HepG2 (cell line): ENCODE measurements at regions not wholly inside any gene's neighbourhood (a gene's known extent, or its start where the extent isn't known, plus 50 kb on each side); places are given as distances from the start of the nearest gene placed in this dataset.

Experiments
- ATAC-seq: fragments of 200-7000 bp; cut with Tn5 transposase; 3 replicates; pipeline ENCODE4 v1.9.1; 2020; ENCODE audit warnings: mild to moderate bottlenecking, moderate library complexity
- BruUV-seq: library from RNA; stranded (reverse); fragments of 400-500 nt; replicated peaks from 2 replicates; lab custom pipeline; 2021; lab: Mats Ljungman, UMichigan
- CTCF ChIA-PET: fragments of 300-600 bp; formaldehyde crosslinking; extraction: SDS; loops from one replicate; lab custom pipeline; 2021; ENCODE audit warnings: low total read pairs, inconsistent platforms, low intra/inter-chr PET ratio; lab: Yijun Ruan, JAX
- POLR2A ChIA-PET: fragments of 350-600 bp; sonication (Branson Sonifier 250); formaldehyde crosslinking; loops from one replicate; lab custom pipeline; 2020; ENCODE audit warnings: antibody characterized with exemption, inconsistent platforms; lab: Yijun Ruan, JAX
- DNase-seq: peaks from one replicate; pipeline ENCODE4 v3.0.0-alpha.2; 2015; ENCODE audit warnings: low spot score
- FAIRE-seq: peaks from 3 replicates; lab custom pipeline; 2011; peaks lifted over from hg19 to GRCh38; lab: Jason Lieb, UNC
- H2AFZ ChIP-seq: one replicate; pipeline ENCODE4 v1.6.1; 2011; ENCODE audit warnings: low read length, inconsistent platforms
- H3K27ac ChIP-seq: fragments of 300-600 bp; 3 replicates; pipeline ENCODE4 v1.8.0; 2011; ENCODE audit warnings: mixed run types, mild to moderate bottlenecking, mixed read lengths, low read length, inconsistent platforms; ENCODE audit not compliant: insufficient read depth; ENCODE audit errors: extremely low read length
- H3K27me3 ChIP-seq, 2 experiments: fragments of 200-600 bp in 1 of 2; 2 replicates in 1 of 2; 3 replicates in 1 of 2; pipeline versions ENCODE4 v1.6.0 to v1.8.0; 2011; ENCODE audit warnings: low read length in 2 of 2, mild to moderate bottlenecking in 2 of 2, moderate library complexity in 2 of 2, inconsistent platforms in 1 of 2; ENCODE audit not compliant: insufficient read depth in 2 of 2, control insufficient read depth in 1 of 2
- H3K36me3 ChIP-seq, 2 experiments: fragments of 200-600 bp in 1 of 2; replicated peaks in 1 of 2; 2 replicates in 1 of 2; 3 replicates in 1 of 2; pipeline versions ENCODE4 v1.5.1 to v1.8.0; 2011; ENCODE audit warnings: low read length in 2 of 2, inconsistent platforms in 1 of 2; ENCODE audit not compliant: insufficient read depth in 2 of 2, control insufficient read depth in 1 of 2
- H3K4me1 ChIP-seq: 2 replicates; pipeline ENCODE4 v1.5.1; 2012; ENCODE audit warnings: low read length, inconsistent platforms; ENCODE audit not compliant: insufficient read depth
- H3K4me2 ChIP-seq: 2 replicates; pipeline ENCODE4 v1.6.0; 2011; ENCODE audit warnings: low read depth, low read length, inconsistent platforms
- H3K4me3 ChIP-seq, 3 experiments: fragments of 200-600 bp in 1 of 3; sonication (generic), shearing (Covaris generic) in 1 of 3; replicated peaks in 1 of 3; 2 replicates each; pipeline ENCODE4 v1.5.1; 2011 to 2016; ENCODE audit warnings: low read length in 3 of 3, inconsistent platforms in 2 of 3, low read depth in 2 of 3, mild to moderate bottlenecking in 2 of 3, control low read depth in 1 of 3, mixed read lengths in 1 of 3; ENCODE audit not compliant: insufficient read depth in 1 of 3
- H3K79me2 ChIP-seq: one replicate; pipeline ENCODE4 v1.6.1; 2011; ENCODE audit warnings: low read length, inconsistent platforms; ENCODE audit not compliant: insufficient read depth
- H3K9ac ChIP-seq: 2 replicates; pipeline ENCODE4 v1.6.0; 2011; ENCODE audit warnings: mild to moderate bottlenecking, low read depth, low read length, inconsistent platforms; ENCODE audit not compliant: insufficient read depth
- H3K9me3 ChIP-seq: 2 replicates; pipeline ENCODE4 v1.5.1; 2012; ENCODE audit warnings: mild to moderate bottlenecking, low read length
- H4K20me1 ChIP-seq: 2 replicates; pipeline ENCODE4 v1.6.0; 2011; ENCODE audit warnings: inconsistent platforms, mild to moderate bottlenecking, low read length, moderate library complexity; ENCODE audit not compliant: insufficient read depth
- ATF4 ChIP-seq, 2 experiments: fragments of 450-650 bp in 1 of 2; sonication (generic) in 1 of 2; formaldehyde crosslinking; IDR thresholded peaks; 2 replicates each; pipeline versions ENCODE4 v1.5.0 to v1.8.0; 2020 to 2022; ENCODE audit warnings: mild to moderate bottlenecking in 1 of 2, missing genetic modification reagents in 1 of 2
- CENPT ChIP-seq: sonication (generic); formaldehyde crosslinking; IDR thresholded peaks from 2 replicates; pipeline ENCODE4 v1.8.0; 2022; ENCODE audit warnings: low read depth, mild to moderate bottlenecking, moderate library complexity, missing genetic modification reagents
- DMTF1 ChIP-seq: sonication (generic); formaldehyde crosslinking; IDR thresholded peaks from 2 replicates; pipeline ENCODE4 v1.4.0; 2020; ENCODE audit warnings: mild to moderate bottlenecking, missing genetic modification reagents
- DZIP1 ChIP-seq: sonication (generic); formaldehyde crosslinking; IDR thresholded peaks from 2 replicates; pipeline ENCODE4 v1.5.0; 2020; ENCODE audit warnings: mild to moderate bottlenecking, missing genetic modification reagents
- HOXA9 ChIP-seq: sonication (generic); formaldehyde crosslinking; IDR thresholded peaks from 2 replicates; pipeline ENCODE4 v1.8.1; 2022; ENCODE audit warnings: missing genetic modification reagents, mild to moderate bottlenecking, moderate library complexity, borderline replicate concordance
- MAF1 ChIP-seq: sonication (generic); formaldehyde crosslinking; IDR thresholded peaks from 2 replicates; pipeline ENCODE4 v1.5.0; 2020; ENCODE audit warnings: missing genetic modification reagents, borderline replicate concordance
- SP4 ChIP-seq: sonication (generic); formaldehyde crosslinking; IDR thresholded peaks from 2 replicates; pipeline ENCODE4 v1.8.1; 2023; ENCODE audit warnings: mild to moderate bottlenecking, missing genetic modification reagents
- ZNF646 ChIP-seq: sonication (generic); formaldehyde crosslinking; IDR thresholded peaks from 2 replicates; pipeline ENCODE4 v1.9.0; 2021; ENCODE audit warnings: mild to moderate bottlenecking, missing genetic modification reagents
- ZNF839 ChIP-seq: sonication (generic); formaldehyde crosslinking; IDR thresholded peaks from 2 replicates; pipeline ENCODE4 v1.4.0; 2020; ENCODE audit warnings: missing genetic modification reagents, mild to moderate bottlenecking, borderline replicate concordance
- WGBS: methylation state at CpG from one replicate; pipeline ENCODE4 v1.1.6; 2017; ENCODE audit warnings: low lambda C conversion rate; 5-methylcytosine and 5-hydroxymethylcytosine counted together
- in situ Hi-C: cut with HindIII; loops from 2 replicates; pipeline ENCODE4 v1.10.0; 2017; ENCODE audit warnings: low pct_unique_long_range_greater_than_20kb; ENCODE audit not compliant: extremely low pct_ligation_motif_present
- intact Hi-C: fragments of 100-400 bp; cut with micrococcal nuclease; formaldehyde crosslinking; loops from one replicate; pipeline ENCODE4 v1.10.0; 2022; ENCODE audit not compliant: unreplicated experiment

GRCh38 chr15:93826293-93826692, 405.1 kb upstream of the MCTP2 start:
- no peak for DNase-seq
- TF ChIP-seq DMTF1 = no peak
- no peak for TF ChIP-seq ZNF839 (CRISPR knock-in tag)
- no peak for TF ChIP-seq MAF1 (CRISPR knock-in tag)
- TF ChIP-seq ATF4 (CRISPR knock-in tag; IDR thresholded peaks at IDR 0.05) = no peak
- TF ChIP-seq HOXA9 (CRISPR knock-in tag) = no peak
- TF ChIP-seq ZNF646 = no peak
- TF ChIP-seq CENPT (CRISPR knock-in tag) = no peak
- no peak for TF ChIP-seq SP4 (CRISPR knock-in tag)
- TF ChIP-seq DZIP1 (CRISPR knock-in tag) = no peak
- TF ChIP-seq, all 625 proteins: peak for 0
- in situ Hi-C loops = no loop called here
- no peaks in the 10 kb centered on the region for H3K79me2 ChIP-seq
- no peaks in the 10 kb centered on the region for H3K4me1 ChIP-seq
- ATAC-seq = no peak
- H2AFZ ChIP-seq = no peak overlapping the region
- no peak overlapping the region for H3K9ac ChIP-seq
- H3K36me3 ChIP-seq = no peaks in the 10 kb centered on the region
- 0% methylated on average over 2 of the region's 3 CpGs for WGBS
- no TSS peak for BruUV-seq
- ChIA-PET CTCF (no interaction called here), POLR2A (no interaction called here)
- H3K27ac ChIP-seq = no peak overlapping the region
- intact Hi-C loops = no loop called here
- no peaks in the 10 kb centered on the region; a peak in 2 of 5 replicates for H3K27me3 ChIP-seq
- H3K9me3 ChIP-seq = no peaks in the 10 kb centered on the region
- H3K4me3 ChIP-seq = no peak overlapping the region
- H3K4me2 ChIP-seq = no peak overlapping the region
- no peak for FAIRE-seq
- H4K20me1 ChIP-seq = no peaks in the 10 kb centered on the region
